HG03095 (cell line): ENCODE measurements at regions not wholly inside any gene's neighbourhood (a gene's known extent, or its start where the extent isn't known, plus 50 kb on each side); places are given as distances from the start of the nearest gene placed in this dataset.

ENCODE experiments used
- ATAC-seq: cut with Tn5 transposase; IDR thresholded peaks from one replicate; pipeline ENCODE4 v1.9.1; 2021; ENCODE audit warnings: moderate library complexity; ENCODE audit not compliant: unreplicated experiment

GRCh38 chr12:108066583-108067577 lies 62.2 kb upstream of the WSCD2 start:
- ATAC-seq, result no peak

DNA sequence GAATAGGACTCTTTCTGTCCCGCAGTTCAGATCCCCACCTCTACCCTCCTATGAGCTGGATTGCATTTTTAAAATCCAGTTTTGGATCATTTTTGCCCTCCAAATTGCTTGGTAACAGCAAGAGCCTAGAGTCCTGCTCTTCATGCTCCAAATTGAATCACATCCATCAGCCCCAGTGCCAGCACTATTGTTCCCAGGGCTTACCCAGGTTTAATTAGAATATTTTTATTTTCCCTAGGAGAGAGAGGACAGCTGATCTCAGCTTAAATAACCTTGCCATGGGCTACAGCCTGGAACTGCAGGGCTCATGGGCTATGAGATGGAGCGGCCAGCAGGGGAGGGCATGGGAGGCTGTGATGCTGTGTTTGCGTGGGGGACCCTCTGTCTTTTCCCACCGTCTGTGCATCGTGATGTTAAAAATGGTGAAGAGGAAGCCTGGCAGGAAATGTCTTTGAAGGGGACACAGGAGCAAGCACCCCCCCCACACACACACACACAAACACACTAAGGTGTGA lies 59.4 kb upstream of the WSCD2 start:
- ATAC-seq, result no peak

GRCh38 chr12:108075561-108075960 lies 53.5 kb upstream of the WSCD2 start:
- ATAC-seq, result no peak

- ATAC-seq, result no peak
These were observed 52.5 kb upstream of the WSCD2 start for GRCh38 chr12:108076556-108076955.

- ATAC-seq, result no peak
These were observed 50.7 kb upstream of the WSCD2 start for GRCh38 chr12:108078428-108078827.
